ENCODE measurements at regions not wholly inside any gene's neighbourhood (a gene's known extent, or its start where the extent isn't known, plus 50 kb on each side); places are given as distances from the start of the nearest gene placed in this dataset.

GRCh38 chr9:32177396-32177795 lies 207.0 kb upstream of the ACO1 start:
- TF ChIP-seq, protein P1, sequence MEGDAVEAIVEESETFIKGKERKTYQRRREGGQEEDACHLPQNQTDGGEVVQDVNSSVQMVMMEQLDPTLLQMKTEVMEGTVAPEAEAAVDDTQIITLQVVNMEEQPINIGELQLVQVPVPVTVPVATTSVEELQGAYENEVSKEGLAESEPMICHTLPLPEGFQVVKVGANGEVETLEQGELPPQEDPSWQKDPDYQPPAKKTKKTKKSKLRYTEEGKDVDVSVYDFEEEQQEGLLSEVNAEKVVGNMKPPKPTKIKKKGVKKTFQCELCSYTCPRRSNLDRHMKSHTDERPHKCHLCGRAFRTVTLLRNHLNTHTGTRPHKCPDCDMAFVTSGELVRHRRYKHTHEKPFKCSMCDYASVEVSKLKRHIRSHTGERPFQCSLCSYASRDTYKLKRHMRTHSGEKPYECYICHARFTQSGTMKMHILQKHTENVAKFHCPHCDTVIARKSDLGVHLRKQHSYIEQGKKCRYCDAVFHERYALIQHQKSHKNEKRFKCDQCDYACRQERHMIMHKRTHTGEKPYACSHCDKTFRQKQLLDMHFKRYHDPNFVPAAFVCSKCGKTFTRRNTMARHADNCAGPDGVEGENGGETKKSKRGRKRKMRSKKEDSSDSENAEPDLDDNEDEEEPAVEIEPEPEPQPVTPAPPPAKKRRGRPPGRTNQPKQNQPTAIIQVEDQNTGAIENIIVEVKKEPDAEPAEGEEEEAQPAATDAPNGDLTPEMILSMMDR (IDR thresholded peaks at IDR 0.05): no peak
- no peak for TF ChIP-seq POLR2A (IDR thresholded peaks at IDR 0.05)
